NB4 (cell line): ENCODE measurements at regions not wholly inside any gene's neighbourhood (a gene's known extent, or its start where the extent isn't known, plus 50 kb on each side); places are given as distances from the start of the nearest gene placed in this dataset.

Experiments
- DNase-seq: peaks from one replicate; pipeline ENCODE4 v3.0.0; 2010; ENCODE audit warnings: low read depth
- H3K4me3 ChIP-seq: one replicate; pipeline ENCODE4 v1.5.1; 2011; ENCODE audit warnings: mild to moderate bottlenecking, low read depth, low read length, moderate library complexity
- MYC ChIP-seq: IDR thresholded peaks from 2 replicates; pipeline ENCODE4 v1.6.1; 2011; ENCODE audit warnings: low read depth, low read length
- POLR2A ChIP-seq: IDR thresholded peaks from 2 replicates; pipeline ENCODE4 v1.6.1; 2011; ENCODE audit warnings: mild to moderate bottlenecking; ENCODE audit not compliant: insufficient read length; ENCODE audit errors: extremely low read depth
- TF ChIP-seq, protein P1 (sequence below): IDR thresholded peaks from 2 replicates; pipeline ENCODE4 v1.6.1; 2011; ENCODE audit warnings: low read depth, low read length
- TF ChIP-seq, protein P2 (sequence below): IDR thresholded peaks from one replicate; pipeline ENCODE4 v1.5.1; 2012; ENCODE audit warnings: low read depth, low read length

DNA sequence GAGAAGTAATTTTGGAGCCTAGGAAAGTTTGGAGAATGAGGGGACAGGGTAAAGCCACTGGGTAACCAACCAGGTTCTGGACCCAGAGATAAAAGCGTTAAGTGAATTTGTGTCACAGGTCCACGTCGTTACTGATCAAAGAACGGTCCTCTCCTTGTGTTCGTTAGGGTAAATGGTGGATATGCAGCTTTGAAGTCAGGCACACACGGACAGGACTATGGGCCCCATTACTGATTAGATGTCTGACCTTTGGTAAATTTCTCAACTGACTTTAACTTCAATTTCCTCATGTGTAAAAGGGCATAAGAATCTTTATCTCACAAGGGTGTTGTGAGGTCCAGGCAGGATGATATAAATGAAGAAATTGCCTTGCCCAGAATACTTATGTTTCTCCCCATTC, 76.6 kb downstream of the EMP1 start:
- H3K4me3 ChIP-seq, result no peak overlapping the region
- TF ChIP-seq, protein P1, sequence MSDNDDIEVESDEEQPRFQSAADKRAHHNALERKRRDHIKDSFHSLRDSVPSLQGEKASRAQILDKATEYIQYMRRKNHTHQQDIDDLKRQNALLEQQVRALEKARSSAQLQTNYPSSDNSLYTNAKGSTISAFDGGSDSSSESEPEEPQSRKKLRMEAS, result no peak
- TF ChIP-seq POLR2A (no peak), MYC (no peak)
- TF ChIP-seq, protein P2, sequence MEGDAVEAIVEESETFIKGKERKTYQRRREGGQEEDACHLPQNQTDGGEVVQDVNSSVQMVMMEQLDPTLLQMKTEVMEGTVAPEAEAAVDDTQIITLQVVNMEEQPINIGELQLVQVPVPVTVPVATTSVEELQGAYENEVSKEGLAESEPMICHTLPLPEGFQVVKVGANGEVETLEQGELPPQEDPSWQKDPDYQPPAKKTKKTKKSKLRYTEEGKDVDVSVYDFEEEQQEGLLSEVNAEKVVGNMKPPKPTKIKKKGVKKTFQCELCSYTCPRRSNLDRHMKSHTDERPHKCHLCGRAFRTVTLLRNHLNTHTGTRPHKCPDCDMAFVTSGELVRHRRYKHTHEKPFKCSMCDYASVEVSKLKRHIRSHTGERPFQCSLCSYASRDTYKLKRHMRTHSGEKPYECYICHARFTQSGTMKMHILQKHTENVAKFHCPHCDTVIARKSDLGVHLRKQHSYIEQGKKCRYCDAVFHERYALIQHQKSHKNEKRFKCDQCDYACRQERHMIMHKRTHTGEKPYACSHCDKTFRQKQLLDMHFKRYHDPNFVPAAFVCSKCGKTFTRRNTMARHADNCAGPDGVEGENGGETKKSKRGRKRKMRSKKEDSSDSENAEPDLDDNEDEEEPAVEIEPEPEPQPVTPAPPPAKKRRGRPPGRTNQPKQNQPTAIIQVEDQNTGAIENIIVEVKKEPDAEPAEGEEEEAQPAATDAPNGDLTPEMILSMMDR, result no peak
- DNase-seq, result no peak

DNA sequence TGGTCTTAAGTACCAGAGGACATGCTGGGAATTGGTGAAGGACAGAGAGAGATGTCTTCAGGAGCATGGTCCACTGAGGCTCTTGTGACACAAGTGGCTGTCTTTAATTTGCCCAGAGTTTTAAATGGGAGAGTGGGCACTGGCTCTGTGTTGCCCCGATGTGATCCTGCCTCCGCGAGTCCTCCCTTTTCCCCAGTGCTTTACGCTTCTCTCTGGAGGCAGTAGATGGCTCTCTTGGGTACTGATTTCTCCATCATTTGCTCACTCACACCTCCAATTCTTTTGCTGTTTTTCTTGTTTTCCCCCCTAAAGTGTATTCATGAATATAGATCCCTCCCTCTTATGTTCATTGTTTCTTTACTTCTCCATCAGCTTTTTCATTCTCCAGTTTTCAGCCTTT, 74.3 kb downstream of the EMP1 start:
- DNase-seq, result no peak
- TF ChIP-seq, protein P1, result no peak
- TF ChIP-seq POLR2A, result no peak
- TF ChIP-seq MYC, result no peak
- TF ChIP-seq, protein P2, result no peak
- H3K4me3 ChIP-seq, result no peak overlapping the region
